B cell (primary cell): ENCODE measurements at regions not wholly inside any gene's neighbourhood (a gene's known extent, or its start where the extent isn't known, plus 50 kb on each side); places are given as distances from the start of the nearest gene placed in this dataset.

ENCODE experiments used
- EZH2 ChIP-seq: IDR thresholded peaks from 2 replicates; pipeline ENCODE4 v1.6.1; 2012; ENCODE audit warnings: borderline replicate concordance, low read depth, mild to moderate bottlenecking, moderate library complexity, low read length; ENCODE audit not compliant: insufficient read depth, poor library complexity, severe bottlenecking
- TF ChIP-seq, protein P1 (sequence below): fragments of 200-600 bp; IDR thresholded peaks from one replicate; pipeline ENCODE4 v1.8.0; 2022; ENCODE audit warnings: antibody characterized with exemption, mild to moderate bottlenecking

DNA sequence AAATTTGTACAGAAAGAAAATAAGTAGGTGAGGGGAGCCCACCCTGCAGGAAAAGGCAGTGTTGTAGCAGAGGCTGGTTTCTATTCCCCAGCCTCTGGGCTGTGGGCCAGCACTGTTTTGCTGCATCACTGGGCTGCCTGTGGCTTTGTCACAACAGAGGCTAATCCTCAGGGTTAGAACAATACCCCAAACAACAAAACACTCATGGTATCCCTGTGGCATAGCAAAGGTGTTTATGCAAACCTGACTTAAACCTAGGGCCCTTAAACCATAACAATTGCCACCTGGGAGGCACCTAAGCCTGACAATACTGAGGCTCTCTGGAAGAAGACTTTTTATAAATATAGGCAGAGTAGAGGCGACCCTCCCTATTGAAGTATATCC lies 314.7 kb downstream of the OLFM4 start:
- TF ChIP-seq EZH2, result no peak
- TF ChIP-seq, protein P1, sequence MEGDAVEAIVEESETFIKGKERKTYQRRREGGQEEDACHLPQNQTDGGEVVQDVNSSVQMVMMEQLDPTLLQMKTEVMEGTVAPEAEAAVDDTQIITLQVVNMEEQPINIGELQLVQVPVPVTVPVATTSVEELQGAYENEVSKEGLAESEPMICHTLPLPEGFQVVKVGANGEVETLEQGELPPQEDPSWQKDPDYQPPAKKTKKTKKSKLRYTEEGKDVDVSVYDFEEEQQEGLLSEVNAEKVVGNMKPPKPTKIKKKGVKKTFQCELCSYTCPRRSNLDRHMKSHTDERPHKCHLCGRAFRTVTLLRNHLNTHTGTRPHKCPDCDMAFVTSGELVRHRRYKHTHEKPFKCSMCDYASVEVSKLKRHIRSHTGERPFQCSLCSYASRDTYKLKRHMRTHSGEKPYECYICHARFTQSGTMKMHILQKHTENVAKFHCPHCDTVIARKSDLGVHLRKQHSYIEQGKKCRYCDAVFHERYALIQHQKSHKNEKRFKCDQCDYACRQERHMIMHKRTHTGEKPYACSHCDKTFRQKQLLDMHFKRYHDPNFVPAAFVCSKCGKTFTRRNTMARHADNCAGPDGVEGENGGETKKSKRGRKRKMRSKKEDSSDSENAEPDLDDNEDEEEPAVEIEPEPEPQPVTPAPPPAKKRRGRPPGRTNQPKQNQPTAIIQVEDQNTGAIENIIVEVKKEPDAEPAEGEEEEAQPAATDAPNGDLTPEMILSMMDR, result no peak
